Loucy (cell line): ENCODE measurements at regions not wholly inside any gene's neighbourhood (a gene's known extent, or its start where the extent isn't known, plus 50 kb on each side); places are given as distances from the start of the nearest gene placed in this dataset.

Experiments
- H2AFZ ChIP-seq: fragments of 200-600 bp; sonication (generic); 2 replicates; pipeline ENCODE4 v1.6.0; 2016; ENCODE audit warnings: antibody characterized with exemption, mild to moderate bottlenecking, low read length, moderate library complexity
- H3F3A ChIP-seq: fragments of 200-600 bp; 2 replicates; pipeline ENCODE4 v1.6.0; 2016; ENCODE audit warnings: antibody characterized with exemption, low read depth, mild to moderate bottlenecking
- H3K27me3 ChIP-seq: fragments of 200-600 bp; sonication (generic); 2 replicates; pipeline ENCODE4 v1.6.1; 2014; ENCODE audit warnings: low read length, mild to moderate bottlenecking; ENCODE audit not compliant: insufficient read depth, poor library complexity, severe bottlenecking
- H3K36me3 ChIP-seq: fragments of 200-600 bp; sonication (generic); 2 replicates; pipeline ENCODE4 v1.6.1; 2016; ENCODE audit warnings: low read length; ENCODE audit not compliant: insufficient read depth
- H3K4me1 ChIP-seq: fragments of 200-600 bp; sonication (generic); 2 replicates; pipeline ENCODE4 v1.5.1; 2014; ENCODE audit warnings: low read length, mild to moderate bottlenecking; ENCODE audit not compliant: insufficient read depth, poor library complexity, severe bottlenecking
- H3K4me2 ChIP-seq: fragments of 200-600 bp; sonication (generic); 2 replicates; pipeline ENCODE4 v1.6.0; 2014; ENCODE audit warnings: antibody characterized with exemption, low read length, low read depth, mild to moderate bottlenecking; ENCODE audit not compliant: poor library complexity, severe bottlenecking
- H3K4me3 ChIP-seq: fragments of 200-600 bp; sonication (generic); 2 replicates; pipeline ENCODE4 v1.5.1; 2014; ENCODE audit warnings: low read length, mild to moderate bottlenecking, mixed read lengths; ENCODE audit not compliant: poor library complexity, severe bottlenecking
- H3K79me2 ChIP-seq: fragments of 200-600 bp; sonication (generic); 2 replicates; pipeline ENCODE4 v1.6.1; 2014; ENCODE audit warnings: low read length; ENCODE audit not compliant: insufficient read depth
- H3K9ac ChIP-seq: fragments of 200-600 bp; sonication (generic); 2 replicates; pipeline ENCODE4 v1.6.0; 2014; ENCODE audit warnings: mild to moderate bottlenecking, low read depth, low read length, moderate library complexity; ENCODE audit not compliant: poor library complexity, severe bottlenecking
- H3K9me2 ChIP-seq: fragments of 200-600 bp; sonication (generic); replicated peaks from 2 replicates; pipeline ENCODE4 v1.6.1; 2016; ENCODE audit warnings: low read depth, low read length, mixed read lengths
- H3K9me3 ChIP-seq: fragments of 200-600 bp; sonication (generic); 2 replicates; pipeline ENCODE4 v1.6.1; 2014; ENCODE audit warnings: mild to moderate bottlenecking, antibody characterized with exemption, low read length, low read depth; ENCODE audit not compliant: insufficient read depth
- H4K20me1 ChIP-seq: fragments of 200-600 bp; sonication (generic); 2 replicates; pipeline ENCODE4 v1.6.0; 2014; ENCODE audit warnings: antibody characterized with exemption, low read length, mild to moderate bottlenecking; ENCODE audit not compliant: insufficient read depth, poor library complexity, severe bottlenecking
- CTCF ChIP-seq: fragments of 200-600 bp; sonication (generic); conservative IDR thresholded peaks from 2 replicates; pipeline ENCODE4 v1.5.1; 2014; ENCODE audit warnings: mild to moderate bottlenecking, antibody characterized with exemption, low read length
- EZH2phosphoT487 ChIP-seq: fragments of 200-600 bp; IDR thresholded peaks from 2 replicates; pipeline ENCODE4 v1.6.1; 2018; ENCODE audit warnings: antibody characterized with exemption, mild to moderate bottlenecking, moderate library complexity, borderline replicate concordance

- H3K27me3 ChIP-seq: no peaks in the 10 kb centered on the region
- no peak overlapping the region for H3K9ac ChIP-seq
- no peak overlapping the region for H3K4me3 ChIP-seq
- no peaks in the 10 kb centered on the region for H3K9me2 ChIP-seq
- H2AFZ ChIP-seq: no peak overlapping the region
- no peaks in the 10 kb centered on the region for H3K79me2 ChIP-seq
- H3F3A ChIP-seq: no peaks in the 10 kb centered on the region
- H3K36me3 ChIP-seq: no peaks in the 10 kb centered on the region
- no peaks in the 10 kb centered on the region for H3K4me1 ChIP-seq
- no peak overlapping the region for H3K4me2 ChIP-seq
- no peaks in the 10 kb centered on the region for H4K20me1 ChIP-seq
- no peaks in the 10 kb centered on the region for H3K9me3 ChIP-seq
- TF ChIP-seq EZH2phosphoT487: no peak
- no peak for TF ChIP-seq CTCF
Observed at GRCh38 chr14:34181338-34181737, 230.5 kb upstream of the EGLN3 start.

- H3K4me3 ChIP-seq: no peak overlapping the region
- no peak overlapping the region for H3K9ac ChIP-seq
- no peaks in the 10 kb centered on the region for H3F3A ChIP-seq
- H3K36me3 ChIP-seq: no peaks in the 10 kb centered on the region
- H3K27me3 ChIP-seq: no peaks in the 10 kb centered on the region
- TF ChIP-seq CTCF (no peak), EZH2phosphoT487 (no peak)
- no peaks in the 10 kb centered on the region for H4K20me1 ChIP-seq
- H3K79me2 ChIP-seq: no peaks in the 10 kb centered on the region
- H2AFZ ChIP-seq: no peak overlapping the region
- H3K9me3 ChIP-seq: no peaks in the 10 kb centered on the region
- no peak overlapping the region for H3K4me2 ChIP-seq
- no peaks in the 10 kb centered on the region for H3K4me1 ChIP-seq
- H3K9me2 ChIP-seq: no peaks in the 10 kb centered on the region
Observed at GRCh38 chr14:34180869-34181268, 230.0 kb upstream of the EGLN3 start.

GRCh38 chr14:34180434-34180833 is 229.6 kb upstream of the EGLN3 start:
- Histone ChIP-seq H3K4me1 (no peaks in the 10 kb centered on the region), H3K36me3 (no peaks in the 10 kb centered on the region), H3K9me2 (no peaks in the 10 kb centered on the region), H4K20me1 (no peaks in the 10 kb centered on the region), H3K4me2 (no peak overlapping the region), H3K9ac (no peak overlapping the region), H3K27me3 (no peaks in the 10 kb centered on the region), H3K4me3 (no peak overlapping the region), H2AFZ (no peak overlapping the region), H3K9me3 (no peaks in the 10 kb centered on the region), H3F3A (no peaks in the 10 kb centered on the region), H3K79me2 (no peaks in the 10 kb centered on the region)
- TF ChIP-seq EZH2phosphoT487 (no peak), CTCF (no peak)
